GM19397 (cell line): ENCODE measurements at regions not wholly inside any gene's neighbourhood (a gene's known extent, or its start where the extent isn't known, plus 50 kb on each side); places are given as distances from the start of the nearest gene placed in this dataset.
A peak's percentile ranks its signal among the peaks of the same experiment; 100 is the strongest.

ENCODE experiments used
- ATAC-seq: cut with Tn5 transposase; IDR thresholded peaks from one replicate; pipeline ENCODE4 v1.9.1; 2021; ENCODE audit warnings: mild to moderate bottlenecking, moderate library complexity; ENCODE audit not compliant: unreplicated experiment

DNA sequence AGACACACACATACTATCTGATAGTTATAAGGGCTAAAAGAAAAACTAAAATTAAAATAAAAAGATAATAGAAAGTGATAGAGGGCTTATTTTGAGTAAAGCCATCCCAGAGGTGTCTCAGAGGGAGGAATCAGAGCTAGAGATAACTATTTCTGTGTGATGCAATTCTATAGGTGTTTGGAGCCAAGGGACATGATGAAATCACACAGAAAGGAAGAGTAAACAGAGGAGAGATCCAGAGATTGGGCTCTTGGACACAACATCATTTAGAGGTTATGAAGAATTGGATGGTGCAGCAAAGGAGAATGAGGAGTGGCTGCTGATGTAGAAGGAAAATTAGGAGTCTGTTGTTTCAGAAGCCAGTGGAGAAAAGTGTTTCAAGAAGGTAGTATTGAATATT, 393.5 kb downstream of the DIRAS2 start:
- ATAC-seq, result no peak

DNA sequence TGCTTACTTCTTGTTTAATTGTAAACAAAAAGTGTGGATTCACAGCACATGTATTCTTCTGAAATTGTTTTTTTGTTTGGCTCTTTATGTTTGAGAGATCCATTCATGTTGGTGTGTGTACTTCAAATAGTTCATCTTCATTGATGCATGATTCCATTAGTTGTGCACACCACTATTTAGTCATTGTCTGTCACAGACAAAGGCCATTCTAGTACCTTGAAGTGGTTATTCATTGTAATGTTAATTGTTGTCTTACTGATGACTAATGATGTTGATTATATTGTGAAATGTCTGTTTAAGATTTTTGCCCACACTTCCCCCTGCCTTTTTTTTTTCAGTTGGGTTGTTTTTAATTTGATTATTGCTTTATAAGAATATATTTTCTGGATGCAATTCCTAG, 391.3 kb downstream of the DIRAS2 start:
- ATAC-seq, result no peak

- ATAC-seq, result no peak
These were observed 386.3 kb downstream of the DIRAS2 start for GRCh38 chr9:90256345-90256744.

GRCh38 chr9:90259311-90260246, 383.0 kb downstream of the DIRAS2 start:
- ATAC-seq, result no peak

DNA sequence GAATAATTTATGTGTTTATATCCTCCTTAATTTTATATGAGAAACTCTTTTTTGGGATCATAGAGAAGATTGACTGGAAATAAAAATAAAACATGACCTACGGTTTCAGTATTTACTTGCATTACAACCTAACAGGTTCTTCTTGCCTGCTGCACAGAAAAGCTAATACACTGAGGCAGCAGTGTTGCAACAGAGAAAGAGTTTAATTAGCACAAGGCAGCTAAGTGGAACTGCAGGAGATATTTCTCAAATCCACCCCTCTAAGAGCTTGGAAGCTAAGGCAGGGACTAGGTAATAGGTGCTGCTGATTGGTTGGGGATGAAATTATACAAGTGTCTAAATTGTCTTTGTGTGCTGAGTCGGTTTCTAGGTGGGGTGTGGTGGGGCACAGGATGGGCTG, 380.9 kb downstream of the DIRAS2 start:
- ATAC-seq, result no peak

DNA sequence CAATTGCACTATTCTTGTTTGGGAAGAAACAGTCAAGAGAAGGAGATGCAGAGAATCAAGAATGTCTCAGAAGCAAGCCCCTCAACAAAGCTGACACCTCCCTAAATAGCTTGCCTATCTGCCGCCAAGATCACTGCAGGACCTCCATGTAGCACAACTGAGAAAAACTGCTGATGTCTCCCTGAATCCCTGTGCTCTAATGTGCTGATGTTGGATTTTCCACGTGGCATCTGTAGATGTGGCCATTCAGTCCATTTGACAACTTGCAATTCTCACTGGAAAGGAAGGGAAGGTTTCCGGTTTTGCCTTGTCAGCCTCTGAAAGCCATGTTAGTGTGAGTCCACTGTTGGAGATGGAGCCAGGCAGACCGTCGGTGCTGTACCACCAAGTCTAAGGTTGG, 374.0 kb downstream of the DIRAS2 start:
- ATAC-seq, result no peak

DNA sequence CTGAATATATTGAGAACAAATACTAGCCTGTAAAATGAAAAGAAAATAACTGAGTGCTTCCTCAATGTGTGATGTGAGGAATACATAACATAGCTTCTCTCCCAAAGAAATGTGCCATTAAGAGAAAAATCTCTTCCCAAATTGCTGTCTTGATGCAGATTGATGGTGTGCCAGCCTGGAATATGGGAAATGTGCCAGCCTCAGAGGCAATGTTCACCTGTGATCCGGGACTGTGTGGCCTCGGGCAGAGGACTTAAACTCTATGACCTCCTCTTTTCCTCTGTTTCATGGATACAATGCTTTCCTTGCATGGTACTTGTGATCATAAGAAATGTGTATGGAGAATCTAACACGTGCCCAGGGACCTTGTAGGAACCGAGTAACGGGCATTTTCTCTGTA, 370.9 kb downstream of the DIRAS2 start:
- no peak for ATAC-seq

DNA sequence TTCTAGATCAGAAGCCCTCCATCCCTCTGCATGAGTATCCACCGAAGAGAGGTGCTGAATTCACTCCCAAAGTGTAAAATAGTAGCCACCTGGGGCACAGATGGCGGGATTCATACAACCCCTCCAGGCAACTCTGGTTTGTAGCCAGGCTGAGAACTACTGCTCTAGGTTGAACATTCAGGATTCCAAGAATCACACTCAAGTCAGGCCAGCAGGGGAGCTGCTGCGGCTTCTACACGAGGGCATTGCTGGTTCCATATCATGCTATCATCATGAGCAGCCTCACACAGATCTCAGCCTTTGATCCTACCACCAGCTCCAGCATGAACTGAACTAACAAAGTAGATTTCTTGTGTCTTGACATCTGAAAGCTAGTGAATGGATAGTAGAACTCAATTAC, 367.9 kb downstream of the DIRAS2 start:
- no peak for ATAC-seq

DNA sequence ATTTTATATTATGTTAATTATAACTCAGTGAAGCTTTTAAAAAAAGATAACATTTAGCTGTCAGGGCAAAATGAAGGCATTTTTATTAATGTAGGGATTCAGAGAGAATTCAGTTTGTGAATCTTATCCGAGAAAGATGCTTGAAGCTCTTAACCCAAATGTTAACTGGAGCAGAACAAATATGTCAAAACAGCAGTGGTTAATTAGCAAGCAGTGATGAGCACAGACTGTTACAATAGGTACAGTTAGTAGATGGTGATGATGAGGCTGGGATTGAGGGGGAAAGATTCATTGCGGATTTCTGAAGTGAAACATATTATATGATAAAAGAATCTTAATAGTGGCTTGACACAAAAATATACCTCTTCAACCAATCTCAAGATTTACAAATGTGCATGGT, 356.7 kb downstream of the DIRAS2 start:
- no peak for ATAC-seq

- peak; percentile 94 for ATAC-seq
These were observed 354.9 kb downstream of the DIRAS2 start for GRCh38 chr9:90287567-90288274.

GRCh38 chr9:90288275-90288639, 354.4 kb downstream of the DIRAS2 start:
- no peak for ATAC-seq

DNA sequence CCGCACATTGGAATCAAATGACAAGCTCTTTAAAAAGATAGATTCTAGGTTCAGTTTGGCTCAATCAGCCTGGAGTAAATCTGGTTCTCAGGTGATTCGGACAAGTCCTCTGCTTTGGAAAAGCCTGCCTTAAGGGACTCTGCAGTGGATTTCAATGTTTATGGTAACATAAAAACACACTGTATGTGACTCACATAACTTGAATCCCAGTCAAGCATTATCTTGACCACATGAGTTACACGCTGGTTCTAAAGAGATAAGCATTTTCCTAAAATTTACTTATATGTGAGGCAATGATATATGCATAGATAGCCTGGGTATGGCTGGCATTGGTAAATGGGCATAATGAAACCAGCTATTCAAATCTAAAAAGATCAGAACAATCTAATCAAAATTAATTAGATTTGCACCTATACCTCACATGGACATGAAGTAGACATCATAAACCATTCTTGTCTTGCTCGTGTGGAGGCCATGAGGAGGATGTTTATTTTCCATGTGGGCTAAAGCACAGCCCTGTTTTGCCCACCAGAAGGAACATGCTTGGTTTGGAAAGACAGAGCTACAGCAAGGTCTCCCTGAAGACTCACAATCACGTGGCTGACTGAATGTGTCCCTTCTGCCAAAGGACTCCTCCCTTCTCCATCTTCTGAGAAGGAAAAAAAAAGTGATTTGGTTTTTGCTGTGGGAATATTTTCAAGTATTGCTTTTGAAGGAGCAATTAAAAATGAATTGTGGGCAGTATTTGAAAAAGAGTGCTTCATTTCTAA, 351.7 kb downstream of the DIRAS2 start:
- no peak for ATAC-seq

DNA sequence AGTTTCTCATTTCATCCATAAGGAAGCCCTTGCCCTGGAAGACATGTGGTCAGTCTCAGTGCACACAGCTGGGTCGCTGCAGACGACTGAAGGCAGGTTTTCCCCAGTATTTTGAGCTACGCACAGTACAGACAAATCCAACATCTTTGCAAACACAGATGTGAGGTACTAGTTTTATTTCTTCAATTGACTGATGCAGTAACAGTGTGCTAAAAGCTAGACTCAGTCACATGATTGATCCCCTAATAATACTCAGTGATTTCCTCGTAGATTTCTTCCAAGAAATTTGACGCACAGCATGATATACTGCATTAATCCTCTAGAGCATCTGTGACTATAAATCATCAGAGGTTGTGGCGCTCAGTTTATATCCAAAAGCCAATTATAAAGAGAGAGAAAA, 346.1 kb downstream of the DIRAS2 start:
- ATAC-seq, result no peak

DNA sequence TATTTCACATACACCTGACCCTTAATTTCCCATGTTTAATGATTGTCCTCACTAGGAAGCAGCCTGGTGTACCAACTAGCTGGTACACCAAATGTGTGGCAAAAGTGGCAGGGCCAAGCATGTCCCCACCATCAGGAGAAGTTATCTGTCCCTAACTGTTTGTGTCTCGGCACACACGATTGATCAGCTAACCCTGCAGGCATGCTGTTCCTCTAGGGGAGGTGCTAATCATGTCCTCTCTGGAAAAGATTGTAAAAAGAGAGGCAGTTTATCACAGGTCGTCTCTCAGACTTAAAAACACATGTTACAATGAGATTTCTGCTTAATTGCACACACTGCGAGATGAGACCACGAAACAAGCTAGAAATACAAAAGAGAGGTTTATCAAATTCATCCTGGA, 342.7 kb downstream of the DIRAS2 start:
- ATAC-seq, result no peak

DNA sequence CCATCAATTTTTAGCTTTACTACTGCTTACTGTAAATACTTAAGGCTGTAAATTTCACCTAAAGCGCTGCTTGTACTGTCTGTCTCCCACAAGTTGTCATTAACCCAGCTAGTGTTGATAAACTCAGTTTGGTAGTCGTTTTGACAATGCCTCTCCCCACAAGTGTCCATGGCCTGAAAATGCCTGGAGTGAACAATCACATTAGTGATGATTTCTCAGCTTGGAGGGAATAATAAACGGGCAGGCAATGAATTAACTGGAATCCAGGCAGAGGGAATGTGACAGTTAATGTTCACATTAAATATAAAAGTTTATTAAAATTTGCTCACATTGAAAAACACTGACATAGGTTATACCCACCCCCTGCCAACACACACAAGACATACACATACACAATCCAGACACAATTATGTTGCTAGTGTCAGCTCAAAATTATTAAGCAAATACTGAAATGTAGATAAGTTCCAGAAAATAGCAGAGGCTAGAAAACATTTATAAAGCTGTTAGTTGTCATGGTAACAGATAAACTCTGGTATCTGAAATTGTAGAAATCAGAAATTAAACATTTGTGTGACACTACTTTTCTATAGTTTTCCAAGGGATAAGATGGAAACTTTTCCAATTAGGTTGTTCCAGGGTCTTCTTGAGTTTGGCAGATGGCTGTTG, 341.9 kb downstream of the DIRAS2 start:
- ATAC-seq, result no peak

DNA sequence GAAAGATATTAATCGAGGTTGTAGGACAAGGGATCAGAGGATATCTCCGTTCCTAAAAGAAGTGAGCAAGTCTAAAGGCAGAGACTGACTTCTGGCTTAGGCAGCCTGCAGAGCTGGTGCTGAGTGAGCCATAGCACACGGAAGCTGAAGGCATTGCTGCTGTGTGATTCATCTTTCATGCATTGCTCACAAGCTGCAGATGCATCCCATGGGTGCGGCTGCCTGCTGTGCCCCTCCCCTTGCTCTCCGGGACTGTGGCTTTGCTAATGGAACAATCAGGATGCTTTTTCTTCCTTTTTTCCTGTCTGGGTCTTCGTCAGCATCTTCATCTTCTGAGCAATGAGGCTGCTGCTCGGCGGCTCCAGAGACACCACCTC, 341.4 kb downstream of the DIRAS2 start:
- no peak for ATAC-seq

- ATAC-seq, result no peak
These were observed 339.0 kb downstream of the DIRAS2 start for GRCh38 chr9:90303655-90304054.

GRCh38 chr9:90306158-90306557, 336.5 kb downstream of the DIRAS2 start:
- no peak for ATAC-seq

GRCh38 chr9:90307167-90307833, 335.3 kb downstream of the DIRAS2 start:
- no peak for ATAC-seq

DNA sequence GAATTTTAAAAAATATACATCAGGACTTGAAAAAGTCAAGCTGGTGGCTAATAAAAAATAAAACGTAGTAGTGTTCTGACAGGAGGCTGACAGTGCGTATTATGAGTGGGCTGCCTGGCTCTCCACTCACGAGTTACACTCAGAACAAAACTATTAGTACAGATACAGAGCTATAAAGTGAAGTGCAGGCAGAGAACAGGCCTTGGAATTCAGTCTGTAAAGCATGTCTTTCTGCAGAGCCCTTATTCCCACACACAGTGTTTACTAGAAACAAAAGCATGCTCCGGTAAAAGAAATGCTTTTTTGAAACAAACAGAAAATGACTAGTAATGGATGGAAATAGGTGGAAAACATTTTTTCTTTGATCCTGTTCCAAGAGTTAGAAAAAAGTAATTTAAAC, 334.7 kb downstream of the DIRAS2 start:
- ATAC-seq, result no peak

DNA sequence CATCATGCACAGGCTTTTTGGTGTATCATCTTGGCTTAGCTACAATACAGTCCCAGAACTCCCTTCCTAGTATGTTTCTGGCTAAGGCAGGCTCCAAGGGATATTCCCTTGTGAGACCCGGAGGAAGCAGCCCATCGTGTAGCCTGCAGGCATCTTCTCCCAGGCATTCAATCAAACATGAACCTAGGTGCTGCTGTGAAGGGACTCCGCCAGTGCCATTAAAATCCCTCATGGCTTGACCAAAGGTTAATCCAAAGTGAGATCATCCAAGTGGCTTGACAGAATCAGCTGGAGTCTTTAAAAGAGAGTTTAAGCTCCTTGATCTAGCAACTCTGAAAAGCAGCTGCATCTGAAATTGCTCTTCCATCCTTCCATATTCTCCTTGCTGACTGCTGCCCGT, 333.9 kb downstream of the DIRAS2 start:
- no peak for ATAC-seq
